NCI-H748 (cell line): ENCODE measurements at regions not wholly inside any gene's neighbourhood (a gene's known extent, or its start where the extent isn't known, plus 50 kb on each side); places are given as distances from the start of the nearest gene placed in this dataset.

ENCODE experiments used
- DNase-seq: peaks from one replicate; lab custom pipeline; 2025; ENCODE audit not compliant: unreplicated experiment; lab: John Stamatoyannopoulos, UW

- no peak for DNase-seq
Observed at GRCh38 chr6:113076116-113076515, 729.0 kb downstream of the RFPL4B start.

GRCh38 chr6:113076816-113077215 is 729.7 kb downstream of the RFPL4B start:
- no peak for DNase-seq

GRCh38 chr6:113077794-113078193 is 730.7 kb downstream of the RFPL4B start:
- peak; percentile 51 for DNase-seq

- no peak for DNase-seq
Observed at GRCh38 chr6:113078791-113079190, 731.7 kb downstream of the RFPL4B start.

- no peak for DNase-seq
Observed at GRCh38 chr6:113082745-113083144, 735.6 kb downstream of the RFPL4B start.

- no peak for DNase-seq
Observed at GRCh38 chr6:113083947-113084346, 736.8 kb downstream of the RFPL4B start.

GRCh38 chr6:113089056-113089455 is 741.9 kb downstream of the RFPL4B start:
- no peak for DNase-seq

GRCh38 chr6:113092795-113093194 is 745.7 kb downstream of the RFPL4B start:
- DNase-seq: no peak

- DNase-seq: no peak
Observed at GRCh38 chr6:113094779-113095178, 747.6 kb downstream of the RFPL4B start.

- DNase-seq: no peak
Observed at GRCh38 chr6:113095841-113096240, 748.7 kb downstream of the RFPL4B start.

GRCh38 chr6:113102761-113103160 is 754.4 kb upstream of the MARCKS start:
- DNase-seq: no peak

- DNase-seq: no peak
Observed at GRCh38 chr6:113103634-113104361, 753.3 kb upstream of the MARCKS start.

GRCh38 chr6:113104541-113104940 is 752.6 kb upstream of the MARCKS start:
- no peak for DNase-seq

- DNase-seq: no peak
Observed at GRCh38 chr6:113104951-113105350, 752.2 kb upstream of the MARCKS start.

GRCh38 chr6:113110211-113110610 is 746.9 kb upstream of the MARCKS start:
- DNase-seq: no peak

- DNase-seq: no peak
Observed at GRCh38 chr6:113111550-113111949, 745.6 kb upstream of the MARCKS start.

GRCh38 chr6:113112086-113112485 is 745.1 kb upstream of the MARCKS start:
- no peak for DNase-seq

- no peak for DNase-seq
Observed at GRCh38 chr6:113115196-113115595, 741.9 kb upstream of the MARCKS start.

- DNase-seq: no peak
Observed at GRCh38 chr6:113120224-113120581, 736.9 kb upstream of the MARCKS start.

- DNase-seq: no peak
Observed at GRCh38 chr6:113120582-113121285, 736.4 kb upstream of the MARCKS start.

GRCh38 chr6:113121571-113121970 is 735.6 kb upstream of the MARCKS start:
- no peak for DNase-seq

GRCh38 chr6:113122060-113122459 is 735.1 kb upstream of the MARCKS start:
- DNase-seq: no peak

- DNase-seq: no peak
Observed at GRCh38 chr6:113125626-113126025, 731.5 kb upstream of the MARCKS start.
